GM12891 (cell line): ENCODE measurements at regions not wholly inside any gene's neighbourhood (a gene's known extent, or its start where the extent isn't known, plus 50 kb on each side); places are given as distances from the start of the nearest gene placed in this dataset.

Experiments used
- DNase-seq: peaks from one replicate; pipeline ENCODE4 v3.0.0; 2011; ENCODE audit warnings: low spot score; ENCODE audit not compliant: insufficient read length
- FAIRE-seq: peaks from 2 replicates; lab custom pipeline; 2011; peaks lifted over from hg19 to GRCh38; lab: Jason Lieb, UNC
- PAX5 ChIP-seq: IDR thresholded peaks from 2 replicates; pipeline ENCODE4 v1.6.1; 2011; ENCODE audit warnings: low read length, moderate library complexity, mild to moderate bottlenecking; ENCODE audit not compliant: insufficient read depth, severe bottlenecking
- POLR2A ChIP-seq: IDR thresholded peaks from 2 replicates; pipeline ENCODE4 v1.6.1; 2011; ENCODE audit warnings: low read depth, low read length, control low read depth
- POLR2AphosphoS5 ChIP-seq: IDR thresholded peaks from 2 replicates; pipeline ENCODE4 v1.6.1; 2011; ENCODE audit warnings: low read depth, low read length, control low read depth
- POU2F2 ChIP-seq: IDR thresholded peaks from 2 replicates; pipeline ENCODE4 v1.6.1; 2011; ENCODE audit warnings: low read depth, mild to moderate bottlenecking, control low read depth, low read length, moderate library complexity
- SPI1 ChIP-seq: IDR thresholded peaks from 2 replicates; pipeline ENCODE4 v1.6.1; 2011; ENCODE audit warnings: low read depth, low read length, control low read depth
- TAF1 ChIP-seq: IDR thresholded peaks from 2 replicates; pipeline ENCODE4 v1.6.1; 2011; ENCODE audit warnings: low read depth, low read length, control low read depth

- FAIRE-seq (no peak), DNase-seq (no peak)
- no peak for TF ChIP-seq SPI1
- no peak for TF ChIP-seq POU2F2
- TF ChIP-seq PAX5: no peak
- no peak for TF ChIP-seq POLR2AphosphoS5
Observed at GRCh38 chr9:30758726-30759446, 1625.6 kb upstream of the ACO1 start.

DNA sequence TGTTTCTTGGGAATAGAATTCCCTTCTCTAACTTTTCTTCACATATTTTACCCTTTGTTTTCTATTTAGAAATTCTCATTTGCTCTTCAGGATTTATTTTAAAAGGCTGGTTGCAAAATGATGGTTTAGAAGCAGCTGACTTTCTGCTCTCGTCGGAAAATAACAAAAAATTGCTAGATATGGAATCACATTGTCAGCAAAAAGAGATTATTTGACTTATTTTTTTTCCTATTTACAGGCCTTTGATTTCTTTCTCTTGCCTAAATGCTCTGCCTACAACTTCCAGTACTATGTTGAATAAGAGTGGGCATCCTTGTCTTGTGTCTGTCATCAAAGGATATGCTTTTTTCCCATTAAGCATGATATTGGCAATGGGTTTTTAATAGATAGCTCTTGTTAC lies 1619.1 kb upstream of the ACO1 start:
- no peak for FAIRE-seq

GRCh38 chr9:30771163-30771708 lies 1613.2 kb upstream of the ACO1 start:
- TF ChIP-seq TAF1 (no peak), SPI1 (no peak), POLR2AphosphoS5 (no peak), POLR2A (no peak), PAX5 (no peak), POU2F2 (no peak)
- DNase-seq (no peak), FAIRE-seq (no peak)

More for the DNA sequence above, 1619.1 kb upstream of the ACO1 start:
- no peak for DNase-seq
- TF ChIP-seq POLR2AphosphoS5 (no peak), TAF1 (no peak), POLR2A (no peak), SPI1 (no peak), POU2F2 (no peak), PAX5 (no peak)

- TF ChIP-seq POU2F2: no peak
- no peak for TF ChIP-seq SPI1
- no peak for TF ChIP-seq POLR2A
- no peak for TF ChIP-seq PAX5
- TF ChIP-seq TAF1: no peak
- TF ChIP-seq POLR2AphosphoS5: no peak
- FAIRE-seq (no peak), DNase-seq (no peak)
Observed at GRCh38 chr9:30771760-30772159, 1612.7 kb upstream of the ACO1 start.

GRCh38 chr9:30773427-30773826 lies 1611.0 kb upstream of the ACO1 start:
- FAIRE-seq (no peak), DNase-seq (no peak)
- no peak for TF ChIP-seq TAF1
- no peak for TF ChIP-seq POLR2AphosphoS5
- TF ChIP-seq POU2F2: no peak
- no peak for TF ChIP-seq POLR2A
- TF ChIP-seq SPI1: no peak
- no peak for TF ChIP-seq PAX5

- DNase-seq (no peak), FAIRE-seq (no peak)
- TF ChIP-seq SPI1 (no peak), PAX5 (no peak), POLR2AphosphoS5 (no peak), POU2F2 (no peak), TAF1 (no peak), POLR2A (no peak)
Observed at GRCh38 chr9:30774326-30774725, 1610.1 kb upstream of the ACO1 start.

GRCh38 chr9:30775236-30775635 lies 1609.2 kb upstream of the ACO1 start:
- FAIRE-seq (no peak), DNase-seq (no peak)
- TF ChIP-seq PAX5 (no peak), POLR2AphosphoS5 (no peak), TAF1 (no peak), POU2F2 (no peak), POLR2A (no peak), SPI1 (no peak)

DNA sequence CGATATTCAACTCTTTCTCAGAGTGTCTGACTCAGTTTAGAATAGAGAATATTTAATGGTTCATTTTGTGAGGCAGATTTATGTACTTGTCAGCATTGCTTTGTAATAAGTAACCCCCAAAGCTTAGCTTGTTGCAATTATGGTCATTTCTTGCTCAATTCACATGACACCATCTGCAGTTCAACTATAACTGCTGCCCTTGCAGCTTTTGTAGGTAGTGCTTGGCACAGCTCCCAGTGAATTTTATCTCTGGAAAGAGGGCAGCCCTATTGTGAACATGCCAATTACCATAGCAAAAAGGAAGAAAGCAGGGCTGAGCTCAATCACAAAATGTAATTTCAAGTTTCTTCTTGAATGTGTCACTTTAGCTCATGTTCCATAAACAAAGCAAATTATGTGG lies 1587.7 kb upstream of the ACO1 start:
- FAIRE-seq: no peak
- TF ChIP-seq POLR2A (no peak), PAX5 (no peak), SPI1 (no peak), POLR2AphosphoS5 (no peak), POU2F2 (no peak), TAF1 (no peak)
- no peak for DNase-seq

- no peak for FAIRE-seq
Observed at GRCh38 chr9:30799527-30800101, 1584.8 kb upstream of the ACO1 start.

More at GRCh38 chr9:30799527-30800101, 1584.8 kb upstream of the ACO1 start:
- TF ChIP-seq TAF1: no peak
- TF ChIP-seq SPI1: no peak
- no peak for TF ChIP-seq POU2F2
- no peak for TF ChIP-seq PAX5
- no peak for TF ChIP-seq POLR2AphosphoS5
- TF ChIP-seq POLR2A: no peak
- DNase-seq: no peak
